ENCODE measurements at regions not wholly inside any gene's neighbourhood (a gene's known extent, or its start where the extent isn't known, plus 50 kb on each side); places are given as distances from the start of the nearest gene placed in this dataset.
"Not testable (repeated sequence)": the region's sequence is repeated elsewhere in the genome, so short reads cannot be mapped to it uniquely, and the experiment has no call there.

DNA sequence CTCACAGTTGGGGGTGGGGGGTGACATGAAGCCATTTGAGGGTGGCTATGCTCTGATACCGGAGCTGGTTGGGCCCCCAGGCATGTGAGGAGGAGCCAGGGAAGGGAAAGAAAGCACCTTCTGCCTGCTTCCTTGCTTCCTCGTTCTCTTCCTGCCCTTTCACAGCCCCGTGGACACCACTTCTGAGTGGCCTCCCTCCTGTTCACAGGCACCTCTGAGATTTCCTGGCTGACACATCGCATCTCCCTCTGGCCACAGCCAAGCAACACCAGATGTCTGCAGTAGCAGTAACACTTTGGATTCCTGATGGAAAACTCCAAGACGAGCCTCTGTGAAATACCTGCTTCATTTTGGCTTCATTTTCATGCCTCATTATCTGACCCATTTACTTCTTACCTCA is 64.7 kb upstream of the ST3GAL5 start:
- Mint-ChIP-seq H3K36me3 (ENCODE audit: low read depth) (no peaks in the 10 kb centered on the region), H3K27ac (no peak overlapping the region), H3K4me1 (peaks cover 5% of the 10 kb centered on the region), H3K9me3 (no peaks in the 10 kb centered on the region), H3K4me3 (no peak overlapping the region), H3K27me3 (peaks cover 2% of the 10 kb centered on the region)
- no peak for DNase-seq
- POLR2A ChIA-PET: no interaction called here
- CTCF ChIA-PET: interaction anchor here (1.3 to 5.3 kb wide), 2 partner anchors 8 to 35 kb away, joined by 3 to 36 read pairs; no protein-coding TSS in a partner anchor

DNA sequence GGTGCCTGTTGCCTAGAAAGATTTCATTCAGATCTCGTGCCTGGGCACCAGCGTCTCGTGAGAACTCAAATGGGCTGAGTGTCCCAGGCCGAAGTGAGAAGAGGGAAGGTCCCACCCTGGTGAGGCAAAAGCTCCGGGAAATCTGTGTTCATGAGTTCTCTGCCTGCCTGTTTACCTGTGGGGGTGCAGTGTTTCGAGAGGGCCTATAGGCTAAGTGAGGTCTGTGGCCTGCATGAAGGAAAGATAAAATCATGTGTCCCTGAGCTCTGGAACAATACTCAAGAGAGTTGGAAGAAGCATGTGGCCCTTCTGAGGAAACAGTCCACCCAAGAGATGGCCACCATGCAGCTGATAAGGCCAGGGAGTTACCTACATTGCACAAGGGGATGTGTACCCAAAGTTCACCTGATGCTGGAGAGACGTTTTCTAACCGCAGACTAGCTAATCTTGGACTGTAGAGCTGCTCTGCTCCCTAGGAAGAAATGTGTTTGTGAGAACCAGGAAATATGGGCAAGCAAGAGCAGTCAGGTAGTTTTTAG is 63.5 kb upstream of the ST3GAL5 start:
- peaks cover 5% of the 10 kb centered on the region for H3K9me3 Mint-ChIP-seq
- ChIA-PET POLR2A (no interaction called here), CTCF (interaction anchor here (1.3 to 5.3 kb wide), 3 partner anchors 10 to 37 kb away, joined by 3 to 36 read pairs (median 3); no protein-coding TSS in a partner anchor)
- no peak overlapping the region for H3K4me3 Mint-ChIP-seq
- H3K36me3 Mint-ChIP-seq (ENCODE audit: low read depth): no peaks in the 10 kb centered on the region
- no peak overlapping the region for H3K27ac Mint-ChIP-seq
- peaks cover 6% of the 10 kb centered on the region for H3K27me3 Mint-ChIP-seq
- DNase-seq: no peak
- peaks cover 5% of the 10 kb centered on the region for H3K4me1 Mint-ChIP-seq

DNA sequence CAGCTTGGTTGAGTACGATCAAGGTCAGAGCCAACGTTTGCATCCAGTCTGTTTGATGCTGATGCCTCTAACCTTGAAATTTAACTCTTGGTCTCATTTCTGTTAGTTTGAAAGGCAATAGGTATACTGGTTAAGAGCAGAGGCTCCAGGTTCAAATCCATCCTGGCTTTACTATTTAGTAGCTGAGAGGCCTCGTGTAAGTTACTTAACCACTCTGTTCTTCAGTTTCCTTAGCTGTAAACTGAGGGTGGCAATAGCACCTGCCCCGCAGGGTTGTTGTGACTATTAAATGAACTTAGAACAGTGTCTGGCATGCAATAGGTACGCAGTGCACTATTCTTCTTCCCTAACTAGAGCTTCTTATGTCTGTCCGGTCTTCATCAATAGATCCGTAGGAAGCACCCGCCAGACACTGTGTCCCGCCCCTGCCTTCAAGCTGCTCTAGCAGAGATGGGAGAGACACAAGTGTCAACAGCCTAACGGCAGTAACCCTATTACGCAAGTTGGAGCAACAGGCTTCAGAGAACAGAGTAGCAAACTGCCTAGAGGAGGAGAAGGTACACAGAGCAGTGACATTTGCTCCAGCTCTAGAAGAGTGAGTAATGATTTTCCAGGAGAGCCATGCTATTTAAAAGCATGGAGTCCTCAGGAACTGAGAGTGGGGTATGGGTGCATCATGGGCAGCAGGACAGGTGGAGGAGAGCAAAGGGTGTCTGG is 62.7 kb upstream of the ST3GAL5 start:
- no peak overlapping the region for H3K27ac Mint-ChIP-seq
- CTCF ChIA-PET: interaction anchor here (0.6 to 5.3 kb wide), 3 partner anchors 10 to 322 kb away, joined by 3 to 36 read pairs (median 3); no protein-coding TSS in a partner anchor
- H3K9me3 Mint-ChIP-seq: peaks cover 9% of the 10 kb centered on the region
- H3K27me3 Mint-ChIP-seq: peaks cover 8% of the 10 kb centered on the region
- POLR2A ChIA-PET: no interaction called here
- peaks cover 5% of the 10 kb centered on the region for H3K4me1 Mint-ChIP-seq
- no peak overlapping the region for H3K4me3 Mint-ChIP-seq
- H3K36me3 Mint-ChIP-seq (ENCODE audit: low read depth): no peaks in the 10 kb centered on the region
- no peak for DNase-seq

DNA sequence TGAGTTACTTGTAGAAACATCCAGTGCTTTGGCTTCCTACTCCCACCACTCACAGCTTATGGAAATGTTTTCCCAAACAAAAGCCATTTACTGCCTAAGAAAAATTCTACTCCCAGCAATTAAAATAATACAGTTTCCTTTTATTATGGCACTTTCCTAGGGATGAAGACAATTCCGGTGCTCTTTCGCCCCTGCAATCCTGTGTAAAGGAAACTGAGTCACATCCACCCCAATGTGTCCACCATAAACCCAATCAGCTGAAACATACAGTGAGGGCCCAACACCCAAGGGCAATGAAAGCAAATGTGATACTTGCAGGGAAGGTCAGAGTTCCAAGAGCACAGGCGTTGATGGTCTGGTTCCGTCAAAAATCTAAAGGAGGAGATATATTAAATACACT is 62.0 kb upstream of the ST3GAL5 start:
- Mint-ChIP-seq H3K9me3 (peaks cover 13% of the 10 kb centered on the region), H3K4me1 (peaks cover 5% of the 10 kb centered on the region), H3K27ac (no peak overlapping the region), H3K4me3 (no peak overlapping the region), H3K36me3 (ENCODE audit: low read depth) (no peaks in the 10 kb centered on the region), H3K27me3 (peaks cover 8% of the 10 kb centered on the region)
- DNase-seq: no peak
- CTCF ChIA-PET: interaction anchor here (0.6 to 5.3 kb wide), 6 partner anchors 11 to 323 kb away, joined by 3 to 36 read pairs (median 3); no protein-coding TSS in a partner anchor
- POLR2A ChIA-PET: no interaction called here

DNA sequence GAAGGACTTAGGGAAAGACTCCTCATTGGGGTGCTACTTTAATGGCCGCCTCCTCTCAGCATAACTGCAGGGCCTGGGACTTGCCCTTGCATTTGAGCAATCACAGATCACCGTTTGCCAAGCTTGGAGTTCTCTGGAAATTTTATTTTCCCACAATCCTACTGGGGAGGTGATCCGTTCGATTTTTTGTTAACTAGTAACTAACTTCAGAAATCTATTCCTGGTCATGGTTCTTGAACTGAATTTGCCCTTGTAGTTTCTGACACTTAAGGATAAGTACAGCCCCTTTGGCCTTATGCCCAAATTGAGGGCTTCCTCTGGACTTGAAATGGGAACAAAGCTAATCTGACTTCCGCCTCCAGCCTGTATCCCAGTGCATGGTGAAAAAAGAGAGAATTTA is 60.5 kb upstream of the ST3GAL5 start:
- ChIA-PET CTCF (interaction anchor here (0.5 to 5.3 kb wide), 3 partner anchors 10 to 59 kb away, joined by 3 to 36 read pairs (median 8); no protein-coding TSS in a partner anchor), POLR2A (interaction anchor here (0.6 kb wide), 1 partner anchor 385 kb away, joined by 3 read pairs; no protein-coding TSS in a partner anchor)
- peaks cover 22% of the 10 kb centered on the region for H3K9me3 Mint-ChIP-seq
- H3K27me3 Mint-ChIP-seq: peaks cover 8% of the 10 kb centered on the region
- no peak overlapping the region for H3K4me3 Mint-ChIP-seq
- peaks cover 5% of the 10 kb centered on the region for H3K4me1 Mint-ChIP-seq
- no peak overlapping the region for H3K27ac Mint-ChIP-seq
- no peak for DNase-seq
- H3K36me3 Mint-ChIP-seq (ENCODE audit: low read depth): no peaks in the 10 kb centered on the region

DNA sequence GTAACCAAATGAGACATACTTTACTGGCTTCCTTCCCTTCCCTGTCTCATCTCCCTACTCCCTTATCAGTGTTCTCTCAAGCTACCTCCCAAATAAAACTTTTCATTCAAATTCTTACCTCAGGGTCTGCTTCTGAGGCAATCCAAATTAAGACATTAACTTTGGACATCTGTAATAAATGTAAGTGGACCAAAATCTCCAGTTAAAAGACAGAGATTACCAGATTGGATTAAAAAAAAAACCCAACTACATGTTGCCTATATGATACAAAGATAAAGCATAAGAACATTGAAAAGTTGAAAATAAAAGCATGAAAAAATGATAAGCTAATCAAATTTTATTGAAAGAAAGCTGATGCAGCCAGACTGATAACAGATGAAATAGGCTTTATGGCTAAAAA is 58.8 kb upstream of the ST3GAL5 start:
- DNase-seq: no peak
- H3K9me3 Mint-ChIP-seq: peaks cover 36% of the 10 kb centered on the region
- ChIA-PET CTCF (interaction anchor here (2.4 kb wide), 1 partner anchor 10 kb away, joined by 12 read pairs; no protein-coding TSS in a partner anchor), POLR2A (no interaction called here)
- H3K4me3 Mint-ChIP-seq: no peak overlapping the region
- H3K36me3 Mint-ChIP-seq (ENCODE audit: low read depth): peaks cover 9% of the 10 kb centered on the region
- peaks cover 10% of the 10 kb centered on the region for H3K27me3 Mint-ChIP-seq
- no peak overlapping the region for H3K27ac Mint-ChIP-seq
- peaks cover 3% of the 10 kb centered on the region for H3K4me1 Mint-ChIP-seq

DNA sequence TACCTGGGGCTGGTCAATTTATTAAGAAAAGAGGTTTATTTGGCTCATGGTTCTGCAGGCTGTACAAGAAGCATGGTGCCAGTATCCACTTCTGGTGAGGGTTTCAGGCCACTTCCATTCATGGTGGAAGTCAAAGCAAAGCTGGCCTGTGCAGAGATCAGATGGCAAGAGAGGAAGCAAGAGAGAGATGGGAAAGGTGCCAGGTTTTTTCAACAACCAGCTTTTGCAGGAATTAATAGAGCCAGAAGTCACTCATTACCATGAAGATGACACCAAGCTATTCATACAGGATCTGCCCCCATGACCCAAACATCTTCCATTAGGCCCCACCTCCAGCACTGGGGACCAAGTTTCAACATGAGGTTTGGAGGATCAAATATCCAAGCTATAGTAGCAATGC is 56.8 kb upstream of the ST3GAL5 start:
- no peaks in the 10 kb centered on the region for H3K4me1 Mint-ChIP-seq
- peaks cover 10% of the 10 kb centered on the region for H3K27me3 Mint-ChIP-seq
- peaks cover 51% of the 10 kb centered on the region for H3K9me3 Mint-ChIP-seq
- ChIA-PET POLR2A (no interaction called here), CTCF (interaction anchor here (1.3 to 2.4 kb wide), 4 partner anchors 12 to 18 kb away, joined by 3 to 12 read pairs (median 4); no protein-coding TSS in a partner anchor)
- H3K4me3 Mint-ChIP-seq: no peak overlapping the region
- H3K36me3 Mint-ChIP-seq (ENCODE audit: low read depth): peaks cover 9% of the 10 kb centered on the region
- no peak for DNase-seq
- H3K27ac Mint-ChIP-seq: no peak overlapping the region

DNA sequence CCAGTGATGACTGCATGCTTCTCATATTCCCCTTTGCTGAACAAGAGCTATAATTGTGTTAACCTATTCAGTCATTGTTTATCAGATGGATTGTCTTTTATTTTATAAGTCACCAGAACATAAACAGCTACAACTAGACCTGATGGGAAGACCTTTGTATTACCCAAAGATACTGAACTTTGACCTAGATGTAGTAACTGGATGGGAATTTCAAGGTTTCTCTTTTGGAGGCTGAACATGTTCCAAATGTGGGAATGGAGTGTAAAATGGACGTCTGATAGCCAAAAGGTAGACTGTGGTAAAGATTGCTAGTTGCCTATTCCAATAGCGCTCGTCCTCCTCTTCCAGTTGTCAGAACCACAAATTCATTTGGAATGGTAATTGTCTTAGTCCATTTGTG is 56.4 kb upstream of the ST3GAL5 start:
- H3K4me3 Mint-ChIP-seq: no peak overlapping the region
- no peak for DNase-seq
- no peaks in the 10 kb centered on the region for H3K4me1 Mint-ChIP-seq
- POLR2A ChIA-PET: no interaction called here
- H3K36me3 Mint-ChIP-seq (ENCODE audit: low read depth): peaks cover 9% of the 10 kb centered on the region
- CTCF ChIA-PET: interaction anchor here (1.3 to 2.4 kb wide), 4 partner anchors 13 to 18 kb away, joined by 3 to 12 read pairs (median 4); no protein-coding TSS in a partner anchor
- H3K9me3 Mint-ChIP-seq: peaks cover 51% of the 10 kb centered on the region
- peak overlapping the region; percentile 27 for H3K27ac Mint-ChIP-seq
- peaks cover 10% of the 10 kb centered on the region for H3K27me3 Mint-ChIP-seq

DNA sequence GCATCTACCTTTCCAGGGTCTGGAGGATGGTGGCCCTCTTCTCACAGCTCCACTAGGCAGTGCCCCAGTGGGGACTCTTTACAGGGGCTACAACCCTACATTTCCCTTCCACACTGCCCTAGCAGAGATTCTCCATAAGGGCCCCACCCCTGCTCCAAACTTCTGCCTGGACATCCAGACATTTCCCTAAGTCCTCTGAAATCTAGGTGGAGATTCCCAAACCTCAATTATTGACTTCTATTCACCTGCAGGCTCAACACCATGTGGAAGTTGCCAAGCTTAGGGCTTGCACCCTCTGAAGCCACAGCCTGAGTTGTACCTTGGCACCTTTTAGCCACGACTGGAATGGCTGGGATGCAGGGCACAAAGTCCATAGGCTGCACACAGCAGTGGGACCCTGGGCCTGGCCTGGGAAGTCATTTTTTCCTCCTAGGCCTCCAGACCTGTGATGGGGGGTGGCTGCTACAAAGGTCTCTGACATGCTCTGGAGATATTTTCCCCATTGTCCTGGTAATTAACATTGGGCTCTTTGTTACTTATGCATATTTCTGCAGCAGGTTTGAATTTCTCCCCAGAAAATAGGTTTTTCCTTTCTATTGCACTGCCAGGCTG is 53.7 kb upstream of the ST3GAL5 start:
- POLR2A ChIA-PET: no interaction called here
- DNase-seq: no peak
- no peaks in the 10 kb centered on the region for H3K4me1 Mint-ChIP-seq
- peaks cover 47% of the 10 kb centered on the region for H3K9me3 Mint-ChIP-seq
- no peak overlapping the region for H3K4me3 Mint-ChIP-seq
- peaks cover 15% of the 10 kb centered on the region for H3K27me3 Mint-ChIP-seq
- peaks cover 9% of the 10 kb centered on the region for H3K36me3 Mint-ChIP-seq (ENCODE audit: low read depth)
- CTCF ChIA-PET: no interaction called here
- H3K27ac Mint-ChIP-seq: no peak overlapping the region

DNA sequence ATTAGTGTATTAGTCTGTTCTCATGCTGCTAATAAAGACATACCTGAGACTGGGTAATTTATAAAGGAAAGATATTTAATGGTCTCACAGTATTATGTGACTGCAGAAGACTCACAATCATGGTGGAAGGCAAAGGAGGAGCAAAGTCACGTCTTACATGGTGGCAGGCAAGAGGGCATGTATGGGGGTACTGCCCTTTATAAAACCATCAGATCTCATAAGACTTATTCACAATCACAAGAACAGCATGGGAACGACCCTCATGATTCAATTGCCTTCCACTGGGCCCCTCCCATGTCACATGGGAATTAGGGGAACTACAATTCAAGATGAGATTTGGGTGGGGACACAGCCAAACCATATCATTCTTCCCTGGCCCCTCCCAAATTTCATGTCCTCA is 52.7 kb upstream of the ST3GAL5 start:
- H3K4me1 Mint-ChIP-seq; H3K27ac Mint-ChIP-seq; CTCF ChIA-PET; POLR2A ChIA-PET; DNase-seq; H3K4me3 Mint-ChIP-seq; H3K36me3 Mint-ChIP-seq (ENCODE audit: low read depth): not testable (repeated sequence)
- peaks cover 42% of the 10 kb centered on the region for H3K9me3 Mint-ChIP-seq
- H3K27me3 Mint-ChIP-seq: peaks cover 12% of the 10 kb centered on the region

DNA sequence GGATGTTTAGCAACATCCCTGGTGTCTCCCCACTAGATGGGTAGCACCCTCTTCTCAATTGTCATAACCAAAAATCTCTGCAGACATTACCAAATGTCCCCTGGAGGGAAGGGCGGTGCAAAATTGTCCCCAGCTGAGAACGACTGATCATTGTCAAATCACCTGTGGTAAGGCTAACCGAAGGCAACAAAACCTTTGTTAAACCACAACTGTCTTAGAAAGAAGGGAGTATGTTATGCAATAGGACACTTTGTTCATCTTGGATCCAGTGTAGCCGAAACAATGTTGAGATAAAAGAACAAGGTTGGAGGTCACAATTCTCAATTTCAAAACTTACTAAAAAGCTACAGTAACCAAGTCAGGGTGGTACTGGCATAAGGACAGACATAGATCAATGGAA is 50.3 kb upstream of the ST3GAL5 start:
- peaks cover 7% of the 10 kb centered on the region for H3K4me1 Mint-ChIP-seq
- H3K27me3 Mint-ChIP-seq: peaks cover 12% of the 10 kb centered on the region
- H3K36me3 Mint-ChIP-seq (ENCODE audit: low read depth): peaks cover 7% of the 10 kb centered on the region
- POLR2A ChIA-PET: no interaction called here
- no peak overlapping the region for H3K4me3 Mint-ChIP-seq
- CTCF ChIA-PET: interaction anchor here (1.0 to 2.7 kb wide), 3 partner anchors 10 to 98 kb away, joined by 3 to 13 read pairs (median 8); no protein-coding TSS in a partner anchor
- H3K9me3 Mint-ChIP-seq: peaks cover 27% of the 10 kb centered on the region
- no peak for DNase-seq
- no peak overlapping the region for H3K27ac Mint-ChIP-seq

Data from activated CD4-positive, alpha-beta T cell treated with anti-CD3 and anti-CD28 coated beads, Interleukin-2, amount 10 ng/mL, durations not matched to agents 7 days and 5 days (primary cell).